ENCODE measurements at regions not wholly inside any gene's neighbourhood (a gene's known extent, or its start where the extent isn't known, plus 50 kb on each side); places are given as distances from the start of the nearest gene placed in this dataset.

GRCh38 chr1:234835239-234835638 lies 225.3 kb upstream of the IRF2BP2 start:
- BruUV-seq (replicated peaks), result no TSS peak
- intact Hi-C loops (cut with micrococcal nuclease; ENCODE audit: unreplicated experiment), result no loop called here
- Histone ChIP-seq H2AFZ (ENCODE audit: low read length) (no peak overlapping the region), H3K4me2 (ENCODE audit: low read length) (no peak overlapping the region), H3K36me3 (ENCODE audit: insufficient read depth, low read length) (no peaks in the 10 kb centered on the region), H3K9me3 (ENCODE audit: low read length) (no peaks in the 10 kb centered on the region), H3K27ac (ENCODE audit: low read depth, low read length, poor library complexity, severe bottlenecking) (no peak overlapping the region), H3K9me2 (ENCODE audit: insufficient read depth, low read length) (no peaks in the 10 kb centered on the region), H3K4me3 (ENCODE audit: low read depth, low read length, poor library complexity, severe bottlenecking) (no peak overlapping the region), H4K20me1 (ENCODE audit: insufficient read depth, low read length) (no peaks in the 10 kb centered on the region), H3K79me2 (ENCODE audit: insufficient read depth, low read depth, low read length) (no peaks in the 10 kb centered on the region), H3K4me1 (ENCODE audit: insufficient read depth, low read length, poor library complexity, severe bottlenecking) (peaks cover 13% of the 10 kb centered on the region)
- CTCF ChIA-PET (ENCODE audit: unreplicated experiment), result no interaction called here
- no peak for DNase-seq (ENCODE audit: low spot score)
- TF ChIP-seq, protein P1, sequence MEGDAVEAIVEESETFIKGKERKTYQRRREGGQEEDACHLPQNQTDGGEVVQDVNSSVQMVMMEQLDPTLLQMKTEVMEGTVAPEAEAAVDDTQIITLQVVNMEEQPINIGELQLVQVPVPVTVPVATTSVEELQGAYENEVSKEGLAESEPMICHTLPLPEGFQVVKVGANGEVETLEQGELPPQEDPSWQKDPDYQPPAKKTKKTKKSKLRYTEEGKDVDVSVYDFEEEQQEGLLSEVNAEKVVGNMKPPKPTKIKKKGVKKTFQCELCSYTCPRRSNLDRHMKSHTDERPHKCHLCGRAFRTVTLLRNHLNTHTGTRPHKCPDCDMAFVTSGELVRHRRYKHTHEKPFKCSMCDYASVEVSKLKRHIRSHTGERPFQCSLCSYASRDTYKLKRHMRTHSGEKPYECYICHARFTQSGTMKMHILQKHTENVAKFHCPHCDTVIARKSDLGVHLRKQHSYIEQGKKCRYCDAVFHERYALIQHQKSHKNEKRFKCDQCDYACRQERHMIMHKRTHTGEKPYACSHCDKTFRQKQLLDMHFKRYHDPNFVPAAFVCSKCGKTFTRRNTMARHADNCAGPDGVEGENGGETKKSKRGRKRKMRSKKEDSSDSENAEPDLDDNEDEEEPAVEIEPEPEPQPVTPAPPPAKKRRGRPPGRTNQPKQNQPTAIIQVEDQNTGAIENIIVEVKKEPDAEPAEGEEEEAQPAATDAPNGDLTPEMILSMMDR (conservative IDR thresholded peaks at IDR 0.05; ENCODE audit: low read length), result no peak
- POLR2A ChIA-PET, result interaction anchor here (0.5 to 1.5 kb wide), 2 partner anchors 10 to 143 kb away, joined by 3 to 4 read pairs; no protein-coding TSS in a partner anchor

- no peaks in the 10 kb centered on the region for H3K36me3 ChIP-seq (ENCODE audit: insufficient read depth, low read length)
- H3K4me3 ChIP-seq (ENCODE audit: low read depth, low read length, poor library complexity, severe bottlenecking), result no peak overlapping the region
- H3K9me2 ChIP-seq (ENCODE audit: insufficient read depth, low read length), result no peaks in the 10 kb centered on the region
- no peaks in the 10 kb centered on the region for H4K20me1 ChIP-seq (ENCODE audit: insufficient read depth, low read length)
- no peaks in the 10 kb centered on the region for H3K9me3 ChIP-seq (ENCODE audit: low read length)
- no peaks in the 10 kb centered on the region for H3K79me2 ChIP-seq (ENCODE audit: insufficient read depth, low read depth, low read length)
- intact Hi-C loops (cut with micrococcal nuclease; ENCODE audit: unreplicated experiment), result no loop called here
- no peak overlapping the region for H2AFZ ChIP-seq (ENCODE audit: low read length)
- POLR2A ChIA-PET, result interaction anchor here (1.2 kb wide), 1 partner anchor 10 kb away, joined by 6 read pairs; no protein-coding TSS in a partner anchor
- CTCF ChIA-PET (ENCODE audit: unreplicated experiment), result no interaction called here
- peaks cover 5% of the 10 kb centered on the region for H3K4me1 ChIP-seq (ENCODE audit: insufficient read depth, low read length, poor library complexity, severe bottlenecking)
- DNase-seq (ENCODE audit: low spot score), result no peak
- H3K27ac ChIP-seq (ENCODE audit: low read depth, low read length, poor library complexity, severe bottlenecking), result no peak overlapping the region
- TF ChIP-seq, protein P1 (conservative IDR thresholded peaks at IDR 0.05; ENCODE audit: low read length), result no peak
- no peak for TF ChIP-seq EZH2phosphoT487 (IDR thresholded peaks at IDR 0.05; ENCODE audit: borderline replicate concordance, low read depth, low read length)
- H3K4me2 ChIP-seq (ENCODE audit: low read length), result no peak overlapping the region
- BruUV-seq (replicated peaks), result no TSS peak
Measured at GRCh38 chr1:234833646-234834045, 223.7 kb upstream of the IRF2BP2 start.

DNA sequence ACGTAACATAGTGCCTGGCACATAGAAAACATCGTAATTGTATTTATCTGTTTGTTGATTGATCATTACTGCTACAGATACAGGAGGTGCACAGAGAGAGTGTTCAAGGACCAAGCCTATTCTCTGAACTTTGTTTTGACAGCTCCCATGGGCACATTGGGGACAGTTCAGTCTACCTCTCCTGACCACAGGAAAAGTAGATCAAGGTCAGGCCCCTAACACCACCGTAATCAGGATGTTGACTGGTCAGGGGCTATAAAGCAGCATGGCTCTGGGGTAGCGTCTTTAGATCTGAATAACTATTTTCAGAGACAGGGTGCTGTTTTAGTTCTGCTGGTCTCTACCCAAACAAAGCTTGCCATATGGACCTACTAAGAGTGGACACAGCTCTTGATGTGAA lies 223.1 kb upstream of the IRF2BP2 start:
- intact Hi-C loops (cut with micrococcal nuclease; ENCODE audit: unreplicated experiment), result no loop called here
- no TSS peak for BruUV-seq (replicated peaks)
- ChIA-PET CTCF (ENCODE audit: unreplicated experiment) (no interaction called here), POLR2A (interaction anchor here (0.6 to 1.2 kb wide), 2 partner anchors 11 to 34 kb away, joined by 6 to 7 read pairs; no protein-coding TSS in a partner anchor)
- DNase-seq (ENCODE audit: low spot score), result no peak
- Histone ChIP-seq H3K4me3 (ENCODE audit: low read depth, low read length, poor library complexity, severe bottlenecking) (no peak overlapping the region), H3K27ac (ENCODE audit: low read depth, low read length, poor library complexity, severe bottlenecking) (no peak overlapping the region), H3K4me1 (ENCODE audit: insufficient read depth, low read length, poor library complexity, severe bottlenecking) (no peaks in the 10 kb centered on the region), H4K20me1 (ENCODE audit: insufficient read depth, low read length) (no peaks in the 10 kb centered on the region), H3K9me3 (ENCODE audit: low read length) (no peaks in the 10 kb centered on the region), H3K36me3 (ENCODE audit: insufficient read depth, low read length) (no peaks in the 10 kb centered on the region), H3K4me2 (ENCODE audit: low read length) (no peak overlapping the region), H3K79me2 (ENCODE audit: insufficient read depth, low read depth, low read length) (no peaks in the 10 kb centered on the region), H2AFZ (ENCODE audit: low read length) (no peak overlapping the region), H3K9me2 (ENCODE audit: insufficient read depth, low read length) (no peaks in the 10 kb centered on the region)
- TF ChIP-seq, protein P1 (conservative IDR thresholded peaks at IDR 0.05; ENCODE audit: low read length), result no peak
- no peak for TF ChIP-seq EZH2phosphoT487 (IDR thresholded peaks at IDR 0.05; ENCODE audit: borderline replicate concordance, low read depth, low read length)

Measured in OCI-LY7 (cell line).